WTC11 (cell line): ENCODE measurements at regions not wholly inside any gene's neighbourhood (a gene's known extent, or its start where the extent isn't known, plus 50 kb on each side); places are given as distances from the start of the nearest gene placed in this dataset.

Source experiments
- ATAC-seq: fragments of 200-7000 bp; cut with Tn5 transposase; 2 replicates; pipeline ENCODE4 v1.10.0; 2021; ENCODE audit warnings: mild to moderate bottlenecking, moderate library complexity
- CTCF ChIA-PET: fragments of 300-600 bp; sonication (Branson Sonifier 250); formaldehyde crosslinking; loops from one replicate; lab custom pipeline; 2021; ENCODE audit warnings: antibody characterized with exemption; lab: Charles Lee
- POLR2A ChIA-PET: fragments of 350-600 bp; sonication (Branson Sonifier 250); formaldehyde crosslinking; loops from one replicate; lab custom pipeline; 2021; ENCODE audit warnings: antibody characterized with exemption; lab: Charles Lee
- DNase-seq: peaks from one replicate; pipeline ENCODE4 v3.0.0; 2021; ENCODE audit warnings: low spot score
- H3K27ac Mint-ChIP-seq: 2 replicates; pipeline ENCODE4 v1.8.0; 2021; ENCODE audit warnings: mixed read lengths
- H3K27me3 Mint-ChIP-seq: 2 replicates; pipeline ENCODE4 v1.8.0; 2021; ENCODE audit warnings: low read depth, mild to moderate bottlenecking, moderate library complexity, mixed read lengths
- H3K36me3 Mint-ChIP-seq: 2 replicates; pipeline ENCODE4 v1.8.0; 2021; ENCODE audit warnings: mixed read lengths
- H3K4me1 Mint-ChIP-seq: 2 replicates; pipeline ENCODE4 v1.8.0; 2022; ENCODE audit warnings: mixed read lengths
- H3K4me3 Mint-ChIP-seq: 2 replicates; pipeline ENCODE4 v1.8.0; 2021; ENCODE audit warnings: mild to moderate bottlenecking, moderate library complexity, mixed read lengths
- H3K9me3 Mint-ChIP-seq: 2 replicates; pipeline ENCODE4 v1.8.0; 2021; ENCODE audit warnings: mixed read lengths
- FOXK1 ChIP-seq: sonication (generic); formaldehyde crosslinking; IDR thresholded peaks from 2 replicates; pipeline ENCODE4 v1.8.0; 2022; ENCODE audit warnings: mild to moderate bottlenecking, moderate library complexity, missing genetic modification reagents
- GRHL2 ChIP-seq: fragments of 250-450 bp; sonication (Bioruptor Pico); IDR thresholded peaks from 2 replicates; pipeline ENCODE4 v1.8.0; 2022; ENCODE audit warnings: mild to moderate bottlenecking, moderate library complexity; ENCODE audit not compliant: insufficient replicate concordance, severe bottlenecking
- ZBTB21 ChIP-seq: sonication (generic); formaldehyde crosslinking; IDR thresholded peaks from 2 replicates; pipeline ENCODE4 v1.8.1; 2023; ENCODE audit warnings: mild to moderate bottlenecking, missing genetic modification reagents, borderline replicate concordance
- ZNF396 ChIP-seq: fragments of 250-450 bp; sonication (Bioruptor Pico); IDR thresholded peaks from 2 replicates; pipeline ENCODE4 v1.8.0; 2021; ENCODE audit warnings: mild to moderate bottlenecking, moderate library complexity, borderline replicate concordance
- TF ChIP-seq, protein P1 (sequence below): fragments of 250-450 bp; sonication (Bioruptor Pico); IDR thresholded peaks from 2 replicates; pipeline ENCODE4 v1.8.0; 2021; ENCODE audit warnings: mild to moderate bottlenecking
- TF ChIP-seq, protein P2 (sequence below): sonication (generic); formaldehyde crosslinking; conservative IDR thresholded peaks from 2 replicates; pipeline ENCODE4 v1.8.1; 2023; ENCODE audit warnings: mild to moderate bottlenecking, low read depth, missing genetic modification reagents, moderate library complexity
- TF ChIP-seq, protein P3 (sequence below): fragments of 250-450 bp; sonication (Bioruptor Pico); IDR thresholded peaks from 2 replicates; pipeline ENCODE4 v1.9.0; 2021; ENCODE audit warnings: moderate library complexity, mild to moderate bottlenecking, inconsistent platforms, borderline replicate concordance
- TF ChIP-seq, protein P4 (sequence below): sonication (generic); formaldehyde crosslinking; conservative IDR thresholded peaks from 2 replicates; pipeline ENCODE4 v1.8.1; 2022; ENCODE audit warnings: mild to moderate bottlenecking, missing genetic modification reagents
- TF ChIP-seq, protein P5 (sequence below): sonication (generic); formaldehyde crosslinking; IDR thresholded peaks from 2 replicates; pipeline ENCODE4 v1.8.1; 2022; ENCODE audit warnings: mild to moderate bottlenecking, missing genetic modification reagents, moderate library complexity, borderline replicate concordance
- TF ChIP-seq, protein P6 (sequence below): sonication (generic); formaldehyde crosslinking; IDR thresholded peaks from 2 replicates; pipeline ENCODE4 v1.8.1; 2023; ENCODE audit warnings: mild to moderate bottlenecking, missing genetic modification reagents, borderline replicate concordance
- TF ChIP-seq, protein P7 (sequence below): sonication (generic); formaldehyde crosslinking; IDR thresholded peaks from 2 replicates; pipeline ENCODE4 v1.8.0; 2022; ENCODE audit warnings: mild to moderate bottlenecking, missing genetic modification reagents

DNA sequence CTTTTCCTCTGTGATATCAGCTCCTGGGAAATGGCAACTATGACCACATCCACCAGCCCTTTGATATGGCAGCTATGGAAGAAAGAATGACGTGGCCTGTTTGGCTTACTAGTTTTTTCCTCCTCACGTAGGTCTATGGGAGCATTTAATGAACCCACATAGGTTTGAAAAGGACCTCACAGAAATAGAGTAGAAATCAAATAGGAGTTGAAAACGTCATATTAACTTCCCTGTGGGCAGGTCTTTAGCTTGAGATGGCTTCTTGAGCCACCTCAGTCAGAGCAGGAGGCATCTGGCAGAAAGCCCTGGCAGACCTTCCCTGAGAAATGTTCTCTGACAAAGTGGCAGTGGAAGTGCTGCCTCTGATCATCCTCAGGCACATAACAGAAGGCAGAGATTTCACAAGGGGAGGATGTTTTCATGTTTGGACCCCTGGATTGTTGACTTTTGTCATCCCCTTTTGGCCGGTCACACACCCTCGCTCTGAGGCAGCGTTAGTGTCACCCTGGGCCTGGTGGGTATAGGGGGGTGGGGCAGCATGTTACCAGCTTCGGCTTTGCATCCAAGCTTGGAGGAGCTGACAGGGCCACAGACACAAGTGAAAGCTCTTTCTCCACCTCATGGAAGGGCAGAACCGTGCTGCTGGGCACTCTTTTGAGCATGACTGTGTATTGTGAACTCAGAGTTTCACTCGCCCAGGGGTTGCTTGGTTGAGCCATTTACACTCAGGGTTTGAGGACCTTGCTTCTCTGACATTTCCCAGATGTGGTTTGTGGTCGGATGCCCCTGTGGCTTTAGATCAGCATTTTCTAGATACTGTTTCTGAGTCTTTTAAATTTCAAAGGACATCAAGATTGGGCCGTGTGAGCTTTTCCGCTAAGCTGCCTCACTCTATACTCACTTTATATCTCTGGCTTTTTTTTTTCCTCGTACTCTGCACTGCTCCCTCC lies 184.2 kb downstream of the STK31 start (continued):
- TF ChIP-seq, protein P1, sequence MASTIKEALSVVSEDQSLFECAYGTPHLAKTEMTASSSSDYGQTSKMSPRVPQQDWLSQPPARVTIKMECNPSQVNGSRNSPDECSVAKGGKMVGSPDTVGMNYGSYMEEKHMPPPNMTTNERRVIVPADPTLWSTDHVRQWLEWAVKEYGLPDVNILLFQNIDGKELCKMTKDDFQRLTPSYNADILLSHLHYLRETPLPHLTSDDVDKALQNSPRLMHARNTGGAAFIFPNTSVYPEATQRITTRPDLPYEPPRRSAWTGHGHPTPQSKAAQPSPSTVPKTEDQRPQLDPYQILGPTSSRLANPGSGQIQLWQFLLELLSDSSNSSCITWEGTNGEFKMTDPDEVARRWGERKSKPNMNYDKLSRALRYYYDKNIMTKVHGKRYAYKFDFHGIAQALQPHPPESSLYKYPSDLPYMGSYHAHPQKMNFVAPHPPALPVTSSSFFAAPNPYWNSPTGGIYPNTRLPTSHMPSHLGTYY = no peak

DNA sequence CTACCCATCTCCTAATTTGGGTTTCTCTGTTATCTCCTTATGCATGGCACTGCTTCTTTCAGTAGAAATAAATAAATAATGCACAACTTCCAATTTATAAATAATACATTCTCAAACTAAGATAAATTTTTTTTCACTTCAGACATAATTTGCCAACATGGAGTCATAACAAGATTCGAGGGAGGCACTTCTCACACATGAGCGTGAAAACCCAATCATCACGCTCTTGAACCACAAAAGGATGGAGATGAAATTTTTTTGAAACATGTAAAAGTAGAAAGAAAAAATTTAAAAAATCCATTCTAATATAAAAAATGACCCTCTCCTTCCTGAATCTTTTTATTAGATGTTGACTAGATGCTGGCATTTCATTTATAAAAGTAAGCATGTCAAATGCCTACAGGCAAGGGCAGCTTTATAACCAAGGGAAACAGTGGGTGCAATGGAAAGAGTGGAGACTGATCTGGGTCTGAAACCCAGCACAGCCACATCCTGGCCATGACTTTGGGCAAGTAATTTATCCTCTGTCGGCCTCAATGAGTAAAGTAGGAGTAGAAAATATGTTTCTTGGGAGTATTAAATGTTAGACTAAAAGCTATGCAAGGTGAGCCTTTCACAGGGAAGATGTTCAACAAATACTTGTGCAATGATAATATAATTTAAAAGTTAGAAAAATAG lies 185.0 kb downstream of the STK31 start:
- no peaks in the 10 kb centered on the region for H3K9me3 Mint-ChIP-seq
- no peak overlapping the region for H3K4me3 Mint-ChIP-seq
- CTCF ChIA-PET = no interaction called here
- peaks cover 3% of the 10 kb centered on the region; the same call in 1 of the 2 replicates for H3K4me1 Mint-ChIP-seq
- no peak for ATAC-seq
- no peaks in the 10 kb centered on the region for H3K36me3 Mint-ChIP-seq
- no peak for DNase-seq
- H3K27ac Mint-ChIP-seq = no peak overlapping the region
- no peak for TF ChIP-seq GRHL2 (CRISPR knock-in tag)
- TF ChIP-seq FOXK1 (CRISPR knock-in tag) = no peak
- TF ChIP-seq, protein P2, sequence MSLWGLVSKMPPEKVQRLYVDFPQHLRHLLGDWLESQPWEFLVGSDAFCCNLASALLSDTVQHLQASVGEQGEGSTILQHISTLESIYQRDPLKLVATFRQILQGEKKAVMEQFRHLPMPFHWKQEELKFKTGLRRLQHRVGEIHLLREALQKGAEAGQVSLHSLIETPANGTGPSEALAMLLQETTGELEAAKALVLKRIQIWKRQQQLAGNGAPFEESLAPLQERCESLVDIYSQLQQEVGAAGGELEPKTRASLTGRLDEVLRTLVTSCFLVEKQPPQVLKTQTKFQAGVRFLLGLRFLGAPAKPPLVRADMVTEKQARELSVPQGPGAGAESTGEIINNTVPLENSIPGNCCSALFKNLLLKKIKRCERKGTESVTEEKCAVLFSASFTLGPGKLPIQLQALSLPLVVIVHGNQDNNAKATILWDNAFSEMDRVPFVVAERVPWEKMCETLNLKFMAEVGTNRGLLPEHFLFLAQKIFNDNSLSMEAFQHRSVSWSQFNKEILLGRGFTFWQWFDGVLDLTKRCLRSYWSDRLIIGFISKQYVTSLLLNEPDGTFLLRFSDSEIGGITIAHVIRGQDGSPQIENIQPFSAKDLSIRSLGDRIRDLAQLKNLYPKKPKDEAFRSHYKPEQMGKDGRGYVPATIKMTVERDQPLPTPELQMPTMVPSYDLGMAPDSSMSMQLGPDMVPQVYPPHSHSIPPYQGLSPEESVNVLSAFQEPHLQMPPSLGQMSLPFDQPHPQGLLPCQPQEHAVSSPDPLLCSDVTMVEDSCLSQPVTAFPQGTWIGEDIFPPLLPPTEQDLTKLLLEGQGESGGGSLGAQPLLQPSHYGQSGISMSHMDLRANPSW (CRISPR knock-in tag) = no peak
- no peak for TF ChIP-seq ZNF396 (CRISPR knock-in tag)
- TF ChIP-seq, protein P3, sequence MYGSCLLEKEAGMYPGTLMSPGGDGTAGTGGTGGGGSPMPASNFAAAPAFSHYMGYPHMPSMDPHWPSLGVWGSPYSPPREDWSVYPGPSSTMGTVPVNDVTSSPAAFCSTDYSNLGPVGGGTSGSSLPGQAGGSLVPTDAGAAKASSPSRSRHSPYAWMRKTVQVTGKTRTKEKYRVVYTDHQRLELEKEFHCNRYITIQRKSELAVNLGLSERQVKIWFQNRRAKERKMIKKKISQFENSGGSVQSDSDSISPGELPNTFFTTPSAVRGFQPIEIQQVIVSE (CRISPR knock-in tag) = no peak
- TF ChIP-seq, protein P4, sequence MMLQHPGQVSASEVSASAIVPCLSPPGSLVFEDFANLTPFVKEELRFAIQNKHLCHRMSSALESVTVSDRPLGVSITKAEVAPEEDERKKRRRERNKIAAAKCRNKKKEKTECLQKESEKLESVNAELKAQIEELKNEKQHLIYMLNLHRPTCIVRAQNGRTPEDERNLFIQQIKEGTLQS (CRISPR knock-in tag) = no peak
- no peak for TF ChIP-seq ZBTB21 (CRISPR knock-in tag)
- TF ChIP-seq, protein P5, sequence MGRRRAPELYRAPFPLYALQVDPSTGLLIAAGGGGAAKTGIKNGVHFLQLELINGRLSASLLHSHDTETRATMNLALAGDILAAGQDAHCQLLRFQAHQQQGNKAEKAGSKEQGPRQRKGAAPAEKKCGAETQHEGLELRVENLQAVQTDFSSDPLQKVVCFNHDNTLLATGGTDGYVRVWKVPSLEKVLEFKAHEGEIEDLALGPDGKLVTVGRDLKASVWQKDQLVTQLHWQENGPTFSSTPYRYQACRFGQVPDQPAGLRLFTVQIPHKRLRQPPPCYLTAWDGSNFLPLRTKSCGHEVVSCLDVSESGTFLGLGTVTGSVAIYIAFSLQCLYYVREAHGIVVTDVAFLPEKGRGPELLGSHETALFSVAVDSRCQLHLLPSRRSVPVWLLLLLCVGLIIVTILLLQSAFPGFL (CRISPR knock-in tag) = no peak
- TF ChIP-seq, protein P6, sequence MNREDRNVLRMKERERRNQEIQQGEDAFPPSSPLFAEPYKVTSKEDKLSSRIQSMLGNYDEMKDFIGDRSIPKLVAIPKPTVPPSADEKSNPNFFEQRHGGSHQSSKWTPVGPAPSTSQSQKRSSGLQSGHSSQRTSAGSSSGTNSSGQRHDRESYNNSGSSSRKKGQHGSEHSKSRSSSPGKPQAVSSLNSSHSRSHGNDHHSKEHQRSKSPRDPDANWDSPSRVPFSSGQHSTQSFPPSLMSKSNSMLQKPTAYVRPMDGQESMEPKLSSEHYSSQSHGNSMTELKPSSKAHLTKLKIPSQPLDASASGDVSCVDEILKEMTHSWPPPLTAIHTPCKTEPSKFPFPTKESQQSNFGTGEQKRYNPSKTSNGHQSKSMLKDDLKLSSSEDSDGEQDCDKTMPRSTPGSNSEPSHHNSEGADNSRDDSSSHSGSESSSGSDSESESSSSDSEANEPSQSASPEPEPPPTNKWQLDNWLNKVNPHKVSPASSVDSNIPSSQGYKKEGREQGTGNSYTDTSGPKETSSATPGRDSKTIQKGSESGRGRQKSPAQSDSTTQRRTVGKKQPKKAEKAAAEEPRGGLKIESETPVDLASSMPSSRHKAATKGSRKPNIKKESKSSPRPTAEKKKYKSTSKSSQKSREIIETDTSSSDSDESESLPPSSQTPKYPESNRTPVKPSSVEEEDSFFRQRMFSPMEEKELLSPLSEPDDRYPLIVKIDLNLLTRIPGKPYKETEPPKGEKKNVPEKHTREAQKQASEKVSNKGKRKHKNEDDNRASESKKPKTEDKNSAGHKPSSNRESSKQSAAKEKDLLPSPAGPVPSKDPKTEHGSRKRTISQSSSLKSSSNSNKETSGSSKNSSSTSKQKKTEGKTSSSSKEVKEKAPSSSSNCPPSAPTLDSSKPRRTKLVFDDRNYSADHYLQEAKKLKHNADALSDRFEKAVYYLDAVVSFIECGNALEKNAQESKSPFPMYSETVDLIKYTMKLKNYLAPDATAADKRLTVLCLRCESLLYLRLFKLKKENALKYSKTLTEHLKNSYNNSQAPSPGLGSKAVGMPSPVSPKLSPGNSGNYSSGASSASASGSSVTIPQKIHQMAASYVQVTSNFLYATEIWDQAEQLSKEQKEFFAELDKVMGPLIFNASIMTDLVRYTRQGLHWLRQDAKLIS (CRISPR knock-in tag) = no peak
- TF ChIP-seq, protein P7, sequence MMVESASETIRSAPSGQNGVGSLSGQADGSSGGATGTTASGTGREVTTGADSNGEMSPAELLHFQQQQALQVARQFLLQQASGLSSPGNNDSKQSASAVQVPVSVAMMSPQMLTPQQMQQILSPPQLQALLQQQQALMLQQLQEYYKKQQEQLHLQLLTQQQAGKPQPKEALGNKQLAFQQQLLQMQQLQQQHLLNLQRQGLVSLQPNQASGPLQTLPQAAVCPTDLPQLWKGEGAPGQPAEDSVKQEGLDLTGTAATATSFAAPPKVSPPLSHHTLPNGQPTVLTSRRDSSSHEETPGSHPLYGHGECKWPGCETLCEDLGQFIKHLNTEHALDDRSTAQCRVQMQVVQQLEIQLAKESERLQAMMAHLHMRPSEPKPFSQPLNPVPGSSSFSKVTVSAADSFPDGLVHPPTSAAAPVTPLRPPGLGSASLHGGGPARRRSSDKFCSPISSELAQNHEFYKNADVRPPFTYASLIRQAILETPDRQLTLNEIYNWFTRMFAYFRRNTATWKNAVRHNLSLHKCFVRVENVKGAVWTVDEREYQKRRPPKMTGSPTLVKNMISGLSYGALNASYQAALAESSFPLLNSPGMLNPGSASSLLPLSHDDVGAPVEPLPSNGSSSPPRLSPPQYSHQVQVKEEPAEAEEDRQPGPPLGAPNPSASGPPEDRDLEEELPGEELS (CRISPR knock-in tag) = no peak
- TF ChIP-seq, all 79 proteins: peak for 0
- POLR2A ChIA-PET = interaction anchor here (0.6 kb wide), 1 partner anchor 196 kb away, joined by 6 read pairs; no protein-coding TSS in a partner anchor
- no peaks in the 10 kb centered on the region for H3K27me3 Mint-ChIP-seq
